Mesendoderm (in vitro differentiated cells): ENCODE measurements at regions not wholly inside any gene's neighbourhood (a gene's known extent, or its start where the extent isn't known, plus 50 kb on each side); places are given as distances from the start of the nearest gene placed in this dataset.
"Not testable (repeated sequence)": the region's sequence is repeated elsewhere in the genome, so short reads cannot be mapped to it uniquely, and the experiment has no call there.

Experiments used
- DNase-seq: peaks from one replicate; pipeline ENCODE4 v3.0.0; 2013
- H2AK5ac ChIP-seq: 2 replicates; pipeline ENCODE4 v1.6.1; 2013; ENCODE audit warnings: low read length, inconsistent platforms
- H2BK120ac ChIP-seq: 2 replicates; pipeline ENCODE4 v1.6.1; 2013; ENCODE audit warnings: low read depth, mild to moderate bottlenecking, low read length, moderate library complexity, mixed read lengths
- H2BK15ac ChIP-seq: replicated peaks from 2 replicates; pipeline ENCODE4 v1.6.1; 2013; ENCODE audit warnings: low read depth, mild to moderate bottlenecking, moderate library complexity
- H2BK5ac ChIP-seq: 2 replicates; pipeline ENCODE4 v1.6.1; 2013; ENCODE audit warnings: low read length, inconsistent platforms
- H3K18ac ChIP-seq: 2 replicates; pipeline ENCODE4 v1.6.1; 2013; ENCODE audit warnings: mild to moderate bottlenecking, low read length, mixed read lengths
- H3K23ac ChIP-seq: one replicate; pipeline ENCODE4 v1.6.1; 2013; ENCODE audit warnings: low read length
- H3K27ac ChIP-seq: 2 replicates; pipeline ENCODE4 v1.5.1; 2013; ENCODE audit warnings: low read depth, mild to moderate bottlenecking, inconsistent platforms, low read length, moderate library complexity
- H3K27me3 ChIP-seq: 2 replicates; pipeline ENCODE4 v1.6.1; 2013; ENCODE audit warnings: low read length, control low read depth, mild to moderate bottlenecking, inconsistent platforms; ENCODE audit not compliant: insufficient read depth, poor library complexity
- H3K36me3 ChIP-seq: 2 replicates; pipeline ENCODE4 v1.6.1; 2013; ENCODE audit warnings: low read length, inconsistent platforms; ENCODE audit not compliant: control insufficient read depth, insufficient read depth
- H3K4ac ChIP-seq: one replicate; pipeline ENCODE4 v1.6.1; 2013; ENCODE audit warnings: low read depth, mild to moderate bottlenecking, low read length, moderate library complexity
- H3K4me1 ChIP-seq: 2 replicates; pipeline ENCODE4 v1.6.1; 2013; ENCODE audit warnings: low read depth, low read length, inconsistent platforms; ENCODE audit not compliant: control insufficient read depth
- H3K4me2 ChIP-seq: 2 replicates; pipeline ENCODE4 v1.6.1; 2013; ENCODE audit warnings: low read length
- H3K4me3 ChIP-seq: 2 replicates; pipeline ENCODE4 v1.5.1; 2013; ENCODE audit warnings: mild to moderate bottlenecking, low read length
- H3K56ac ChIP-seq: one replicate; pipeline ENCODE4 v1.6.1; 2013; ENCODE audit warnings: low read length
- H3K79me1 ChIP-seq: 2 replicates; pipeline ENCODE4 v1.6.1; 2013; ENCODE audit warnings: low read length, inconsistent platforms
- H3K79me2 ChIP-seq: 2 replicates; pipeline ENCODE4 v1.6.1; 2013; ENCODE audit warnings: mild to moderate bottlenecking, low read length; ENCODE audit not compliant: control insufficient read depth, insufficient read depth
- H3K9ac ChIP-seq: 2 replicates; pipeline ENCODE4 v1.6.1; 2013; ENCODE audit warnings: low read length, inconsistent platforms
- H4K5ac ChIP-seq: one replicate; pipeline ENCODE4 v1.6.1; 2013; ENCODE audit warnings: low read length
- H4K8ac ChIP-seq: one replicate; pipeline ENCODE4 v1.6.1; 2013; ENCODE audit warnings: low read depth, mild to moderate bottlenecking, control low read depth, low read length, moderate library complexity
- WGBS: extraction: QIAGEN DNeasy Blood & Tissue Kit; methylation state at CpG from one replicate; pipeline ENCODE4 v1.1.7; 2013; ENCODE audit warnings: low lambda C conversion rate, missing lambda C conversion rate; ENCODE audit not compliant: insufficient coverage; ENCODE audit errors: extremely low coverage; 5-methylcytosine and 5-hydroxymethylcytosine counted together

- Histone ChIP-seq H4K8ac (no peak overlapping the region), H3K36me3 (no peaks in the 10 kb centered on the region), H3K27me3 (no peaks in the 10 kb centered on the region), H3K56ac (no peak overlapping the region), H3K79me2 (no peaks in the 10 kb centered on the region), H3K18ac (no peak overlapping the region), H2BK15ac (no peak overlapping the region), H3K23ac (no peak overlapping the region), H3K9ac (no peak overlapping the region), H2BK5ac (no peak overlapping the region), H2AK5ac (no peak overlapping the region), H3K27ac (no peak overlapping the region), H3K4me3 (no peak overlapping the region), H3K4me2 (no peak overlapping the region), H3K4me1 (no peaks in the 10 kb centered on the region), H3K79me1 (no peaks in the 10 kb centered on the region), H4K5ac (no peak overlapping the region), H3K4ac (no peak overlapping the region), H2BK120ac (no peak overlapping the region)
- WGBS, result no CpG with 5 or more reads among the region's 1 CpG
- DNase-seq, result no peak
Observed at GRCh38 chr3:5499404-5499803, 311.9 kb downstream of the EDEM1 start.

- no peak overlapping the region for H4K8ac ChIP-seq
- no peak overlapping the region for H2BK5ac ChIP-seq
- H3K9ac ChIP-seq, result no peak overlapping the region
- no peak overlapping the region for H3K4me3 ChIP-seq
- H3K23ac ChIP-seq, result no peak overlapping the region
- no peaks in the 10 kb centered on the region for H3K36me3 ChIP-seq
- H4K5ac ChIP-seq, result no peak overlapping the region
- no peak overlapping the region for H2BK120ac ChIP-seq
- H3K4me2 ChIP-seq, result no peak overlapping the region
- no peak overlapping the region for H3K18ac ChIP-seq
- no peak overlapping the region for H3K56ac ChIP-seq
- no peaks in the 10 kb centered on the region for H3K27me3 ChIP-seq
- DNase-seq, result no peak
- H2BK15ac ChIP-seq, result no peak overlapping the region
- no peaks in the 10 kb centered on the region for H3K79me1 ChIP-seq
- H3K27ac ChIP-seq, result no peak overlapping the region
- WGBS, result no CpG with 5 or more reads among the region's 3 CpGs
- H3K4ac ChIP-seq, result no peak overlapping the region
- H3K4me1 ChIP-seq, result no peaks in the 10 kb centered on the region
- no peaks in the 10 kb centered on the region for H3K79me2 ChIP-seq
- H2AK5ac ChIP-seq, result no peak overlapping the region
Observed at GRCh38 chr3:5503136-5503535, 315.6 kb downstream of the EDEM1 start.

- DNase-seq, result no peak
- no peak overlapping the region for H3K56ac ChIP-seq
- H3K4ac ChIP-seq, result no peak overlapping the region
- H3K9ac ChIP-seq, result no peak overlapping the region
- no peaks in the 10 kb centered on the region for H3K4me1 ChIP-seq
- H3K79me2 ChIP-seq, result no peaks in the 10 kb centered on the region
- H2BK15ac ChIP-seq, result no peak overlapping the region
- no peak overlapping the region for H2AK5ac ChIP-seq
- H4K5ac ChIP-seq, result no peak overlapping the region
- no peak overlapping the region for H3K27ac ChIP-seq
- H3K4me2 ChIP-seq, result no peak overlapping the region
- no peaks in the 10 kb centered on the region for H3K27me3 ChIP-seq
- no peaks in the 10 kb centered on the region for H3K79me1 ChIP-seq
- no peak overlapping the region for H3K23ac ChIP-seq
- H2BK5ac ChIP-seq, result no peak overlapping the region
- no peak overlapping the region for H3K18ac ChIP-seq
- WGBS, result no CpG with 5 or more reads among the region's 5 CpGs
- no peaks in the 10 kb centered on the region for H3K36me3 ChIP-seq
- H4K8ac ChIP-seq, result no peak overlapping the region
- H2BK120ac ChIP-seq, result no peak overlapping the region
- no peak overlapping the region for H3K4me3 ChIP-seq
Observed at GRCh38 chr3:5504135-5504534, 316.6 kb downstream of the EDEM1 start.

- Histone ChIP-seq H3K4me1 (no peaks in the 10 kb centered on the region), H3K9ac (no peak overlapping the region), H3K23ac (no peak overlapping the region), H2BK120ac (no peak overlapping the region), H3K18ac (no peak overlapping the region), H3K56ac (no peak overlapping the region), H3K27ac (no peak overlapping the region), H2BK5ac (no peak overlapping the region), H4K5ac (no peak overlapping the region), H2AK5ac (no peak overlapping the region), H3K79me1 (no peaks in the 10 kb centered on the region), H3K4ac (no peak overlapping the region), H4K8ac (no peak overlapping the region), H3K4me2 (no peak overlapping the region), H3K36me3 (no peaks in the 10 kb centered on the region), H2BK15ac (no peak overlapping the region), H3K4me3 (no peak overlapping the region), H3K79me2 (no peaks in the 10 kb centered on the region), H3K27me3 (no peaks in the 10 kb centered on the region)
- DNase-seq, result peak; percentile 34
- no CpG with 5 or more reads among the region's 3 CpGs for WGBS
Observed at GRCh38 chr3:5505163-5505562, 317.7 kb downstream of the EDEM1 start.

- Histone ChIP-seq H3K23ac (no peak overlapping the region), H2BK120ac (no peak overlapping the region), H3K27ac (no peak overlapping the region), H3K36me3 (no peaks in the 10 kb centered on the region), H3K56ac (no peak overlapping the region), H3K27me3 (no peaks in the 10 kb centered on the region), H3K4me2 (no peak overlapping the region), H2AK5ac (no peak overlapping the region), H3K9ac (no peak overlapping the region), H2BK15ac (no peak overlapping the region), H3K4me3 (no peak overlapping the region), H3K79me2 (no peaks in the 10 kb centered on the region), H3K4me1 (no peaks in the 10 kb centered on the region), H3K4ac (no peak overlapping the region), H3K79me1 (no peaks in the 10 kb centered on the region), H4K8ac (no peak overlapping the region), H4K5ac (no peak overlapping the region), H2BK5ac (no peak overlapping the region), H3K18ac (no peak overlapping the region)
- DNase-seq, result no peak
- no CpG with 5 or more reads among the region's 2 CpGs for WGBS
Observed at GRCh38 chr3:5505997-5506396, 318.5 kb downstream of the EDEM1 start.

- H3K36me3 ChIP-seq, H3K79me2 ChIP-seq, H3K4me2 ChIP-seq, H3K4me3 ChIP-seq, H3K79me1 ChIP-seq, H3K23ac ChIP-seq, H2BK120ac ChIP-seq, H3K9ac ChIP-seq, H4K5ac ChIP-seq, H2AK5ac ChIP-seq, H2BK15ac ChIP-seq, H3K4me1 ChIP-seq, H3K4ac ChIP-seq, H3K27me3 ChIP-seq, H3K56ac ChIP-seq, H3K18ac ChIP-seq, H2BK5ac ChIP-seq, H4K8ac ChIP-seq, H3K27ac ChIP-seq: not testable (repeated sequence)
- 100% methylated on average over 1 of the region's 3 CpGs for WGBS
- DNase-seq, result peak; percentile 6
Observed at GRCh38 chr3:5508860-5509259, 321.4 kb downstream of the EDEM1 start.
